ENCODE measurements at regions not wholly inside any gene's neighbourhood (a gene's known extent, or its start where the extent isn't known, plus 50 kb on each side); places are given as distances from the start of the nearest gene placed in this dataset.
"Not testable (repeated sequence)": the region's sequence is repeated elsewhere in the genome, so short reads cannot be mapped to it uniquely, and the experiment has no call there.

- Histone ChIP-seq H3K27ac (no peak overlapping the region), H3K4me3 (no peak overlapping the region)
- TF ChIP-seq CTCF (IDR thresholded peaks at IDR 0.05) = no peak
- DNase-seq (ENCODE audit: low spot score) = no peak
Measured at GRCh38 chr20:48124181-48124782, 339.0 kb upstream of the SULF2 start.

- DNase-seq (ENCODE audit: low spot score) = no peak
- TF ChIP-seq CTCF (IDR thresholded peaks at IDR 0.05) = no peak
- no peak overlapping the region for H3K4me3 ChIP-seq
- no peak overlapping the region for H3K27ac ChIP-seq
Measured at GRCh38 chr20:48120120-48120519, 334.8 kb upstream of the SULF2 start.

GRCh38 chr20:48119389-48119788 lies 334.1 kb upstream of the SULF2 start:
- not testable (repeated sequence) for H3K4me3 ChIP-seq

GRCh38 chr20:48115502-48115901 lies 330.2 kb upstream of the SULF2 start:
- H3K4me3 ChIP-seq = no peak overlapping the region
- H3K27ac ChIP-seq = no peak overlapping the region
- TF ChIP-seq CTCF (IDR thresholded peaks at IDR 0.05) = no peak
- no peak for DNase-seq (ENCODE audit: low spot score)

More at GRCh38 chr20:48119389-48119788, 334.1 kb upstream of the SULF2 start:
- DNase-seq (ENCODE audit: low spot score); H3K27ac ChIP-seq: not testable (repeated sequence)

GRCh38 chr20:48107560-48107959 lies 322.3 kb upstream of the SULF2 start:
- DNase-seq (ENCODE audit: low spot score) = no peak
- TF ChIP-seq CTCF (IDR thresholded peaks at IDR 0.05) = no peak
- H3K4me3 ChIP-seq = no peak overlapping the region
- no peak overlapping the region for H3K27ac ChIP-seq

- no peak for DNase-seq (ENCODE audit: low spot score)
- Histone ChIP-seq H3K27ac (no peak overlapping the region), H3K4me3 (no peak overlapping the region)
- no peak for TF ChIP-seq CTCF (IDR thresholded peaks at IDR 0.05)
Measured at GRCh38 chr20:48106428-48106827, 321.1 kb upstream of the SULF2 start.

GRCh38 chr20:48105526-48105925 lies 320.2 kb upstream of the SULF2 start:
- TF ChIP-seq CTCF (IDR thresholded peaks at IDR 0.05) = no peak
- no peak overlapping the region for H3K4me3 ChIP-seq
- no peak for DNase-seq (ENCODE audit: low spot score)
- H3K27ac ChIP-seq = no peak overlapping the region
